H9 (cell line): ENCODE measurements at regions not wholly inside any gene's neighbourhood (a gene's known extent, or its start where the extent isn't known, plus 50 kb on each side); places are given as distances from the start of the nearest gene placed in this dataset.

Experiments
- DNase-seq: peaks from one replicate; pipeline ENCODE4 v3.0.0-alpha.2; 2017
- H2AFZ ChIP-seq: one replicate; pipeline ENCODE4 v1.6.1; 2013; ENCODE audit warnings: mild to moderate bottlenecking, low read length, control low read depth, moderate library complexity
- H2AK5ac ChIP-seq: 2 replicates; pipeline ENCODE4 v1.6.1; 2013; ENCODE audit warnings: low read length, control low read depth, mixed read lengths; ENCODE audit not compliant: insufficient read length
- H2BK120ac ChIP-seq: one replicate; pipeline ENCODE4 v1.6.1; 2013; ENCODE audit warnings: low read depth, mild to moderate bottlenecking, low read length, control low read depth, inconsistent platforms; ENCODE audit not compliant: poor library complexity, severe bottlenecking
- H2BK12ac ChIP-seq: 2 replicates; pipeline ENCODE4 v1.6.1; 2013; ENCODE audit warnings: low read length, control low read depth, mixed read lengths, low read depth; ENCODE audit not compliant: insufficient read length
- H2BK15ac ChIP-seq: 2 replicates; pipeline ENCODE4 v1.6.1; 2013; ENCODE audit warnings: low read depth, low read length, control low read depth
- H2BK20ac ChIP-seq: one replicate; pipeline ENCODE4 v1.6.1; 2013; ENCODE audit warnings: low read depth, mild to moderate bottlenecking, low read length, control low read depth, inconsistent platforms; ENCODE audit not compliant: poor library complexity, severe bottlenecking
- H2BK5ac ChIP-seq: 2 replicates; pipeline ENCODE4 v1.6.1; 2013; ENCODE audit warnings: low read length, control low read depth, mixed read lengths; ENCODE audit not compliant: insufficient read length
- H3K14ac ChIP-seq: 2 replicates; pipeline ENCODE4 v1.6.1; 2013; ENCODE audit warnings: low read length, control low read depth; ENCODE audit not compliant: insufficient read depth
- H3K18ac ChIP-seq: 2 replicates; pipeline ENCODE4 v1.6.1; 2013; ENCODE audit warnings: low read depth, mild to moderate bottlenecking, mixed read lengths, low read length, control low read depth; ENCODE audit not compliant: insufficient read length
- H3K23ac ChIP-seq: 2 replicates; pipeline ENCODE4 v1.6.1; 2013; ENCODE audit warnings: low read length, control low read depth, mixed read lengths, low read depth; ENCODE audit not compliant: insufficient read length
- H3K23me2 ChIP-seq: 2 replicates; pipeline ENCODE4 v1.6.1; 2013; ENCODE audit warnings: low read depth, mild to moderate bottlenecking, mixed read lengths, low read length, control low read depth; ENCODE audit not compliant: insufficient read length, poor library complexity, severe bottlenecking
- H3K27ac ChIP-seq: 2 replicates; pipeline ENCODE4 v1.5.1; 2013; ENCODE audit warnings: low read length, control low read depth, mixed read lengths, low read depth; ENCODE audit not compliant: insufficient read length
- H3K27me3 ChIP-seq: 2 replicates; pipeline ENCODE4 v1.6.1; 2013; ENCODE audit warnings: low read length, control low read depth, inconsistent platforms; ENCODE audit not compliant: insufficient read depth
- H3K4ac ChIP-seq: 2 replicates; pipeline ENCODE4 v1.6.1; 2013; ENCODE audit warnings: low read depth, mild to moderate bottlenecking, control low read depth, inconsistent platforms, low read length, moderate library complexity
- H3K4me1 ChIP-seq: 2 replicates; pipeline ENCODE4 v1.6.1; 2013; ENCODE audit warnings: low read length, control low read depth, inconsistent platforms; ENCODE audit not compliant: insufficient read depth
- H3K4me2 ChIP-seq: 2 replicates; pipeline ENCODE4 v1.6.1; 2013; ENCODE audit warnings: low read length, control low read depth, mixed read lengths; ENCODE audit not compliant: insufficient read length, insufficient read depth
- H3K56ac ChIP-seq: 2 replicates; pipeline ENCODE4 v1.6.1; 2013; ENCODE audit warnings: low read depth, mild to moderate bottlenecking, mixed read lengths, low read length, control low read depth; ENCODE audit not compliant: insufficient read length
- H3K79me1 ChIP-seq: 2 replicates; pipeline ENCODE4 v1.6.1; 2013; ENCODE audit warnings: low read depth, mild to moderate bottlenecking, moderate library complexity, low read length, control low read depth, inconsistent platforms; ENCODE audit not compliant: insufficient read depth, poor library complexity, severe bottlenecking
- H3K79me2 ChIP-seq: 2 replicates; pipeline ENCODE4 v1.6.1; 2013; ENCODE audit warnings: low read length, control low read depth, inconsistent platforms; ENCODE audit not compliant: insufficient read depth
- H3K9ac ChIP-seq: 2 replicates; pipeline ENCODE4 v1.6.1; 2013; ENCODE audit warnings: low read length, control low read depth, mixed read lengths; ENCODE audit not compliant: insufficient read length; ENCODE audit errors: extremely low read depth
- H3K9me3 ChIP-seq: one replicate; pipeline ENCODE4 v1.6.1; 2013; ENCODE audit warnings: low read depth, low read length, inconsistent platforms; ENCODE audit not compliant: control insufficient read depth
- H3T11ph ChIP-seq: one replicate; pipeline ENCODE4 v1.6.1; 2013; ENCODE audit warnings: mild to moderate bottlenecking, low read length, control low read depth, inconsistent platforms
- H4K20me1 ChIP-seq: one replicate; pipeline ENCODE4 v1.6.1; 2013; ENCODE audit not compliant: control insufficient read depth, insufficient read length, insufficient read depth
- H4K5ac ChIP-seq: 2 replicates; pipeline ENCODE4 v1.6.1; 2013; ENCODE audit warnings: low read depth, mild to moderate bottlenecking, mixed read lengths, low read length, control low read depth; ENCODE audit not compliant: insufficient read length
- H4K8ac ChIP-seq: replicated peaks from 2 replicates; pipeline ENCODE4 v1.6.1; 2013; ENCODE audit warnings: low read length, control low read depth, mixed read lengths, low read depth; ENCODE audit not compliant: insufficient read length
- H4K91ac ChIP-seq: 2 replicates; pipeline ENCODE4 v1.6.1; 2013; ENCODE audit warnings: low read depth, mild to moderate bottlenecking, moderate library complexity, mixed read lengths, low read length, control low read depth; ENCODE audit not compliant: insufficient read length
- H3K27ac Mint-ChIP-seq, 3 experiments: 2 replicates in 2 of 3; 3 replicates in 1 of 3; pipeline ENCODE4 v1.8.0; 2020 to 2021; ENCODE audit warnings: mixed read lengths in 3 of 3, mild to moderate bottlenecking in 1 of 3, moderate library complexity in 1 of 3
- H3K27me3 Mint-ChIP-seq: 2 replicates; pipeline ENCODE4 v1.8.0; 2021; ENCODE audit warnings: low read depth, mild to moderate bottlenecking, moderate library complexity, mixed read lengths
- H3K36me3 Mint-ChIP-seq, 3 experiments: 2 replicates in 2 of 3; 3 replicates in 1 of 3; pipeline ENCODE4 v1.8.0; 2020 to 2021; ENCODE audit warnings: low read depth in 3 of 3, mixed read lengths in 3 of 3; ENCODE audit not compliant: insufficient read depth in 1 of 3
- H3K4me1 Mint-ChIP-seq, 2 experiments: 2 replicates each; pipeline ENCODE4 v1.8.0; 2020; ENCODE audit warnings: mixed read lengths in 2 of 2
- H3K4me3 Mint-ChIP-seq, 2 experiments: 2 replicates in 1 of 2; 3 replicates in 1 of 2; pipeline ENCODE4 v1.8.0; 2020 to 2021; ENCODE audit warnings: mild to moderate bottlenecking in 2 of 2, mixed read lengths in 2 of 2, moderate library complexity in 1 of 2
- H3K9me3 Mint-ChIP-seq, 2 experiments: 2 replicates in 1 of 2; 3 replicates in 1 of 2; pipeline ENCODE4 v1.8.0; 2020; ENCODE audit warnings: mild to moderate bottlenecking in 2 of 2, mixed read lengths in 2 of 2, moderate library complexity in 1 of 2
- WGBS: extraction: QIAGEN DNeasy Blood & Tissue Kit; methylation state at CpG from one replicate; pipeline ENCODE4 v1.1.7; 2013; ENCODE audit warnings: missing lambda C conversion rate, low lambda C conversion rate, mixed read lengths; ENCODE audit not compliant: insufficient read length; ENCODE audit errors: extremely low coverage; 5-methylcytosine and 5-hydroxymethylcytosine counted together
- TF ChIP-seq, protein P1 (sequence below): fragments of 200-600 bp; sonication (generic); conservative IDR thresholded peaks from 3 replicates; pipeline ENCODE4 v1.8.0; 2021; ENCODE audit warnings: antibody characterized with exemption, mild to moderate bottlenecking

DNA sequence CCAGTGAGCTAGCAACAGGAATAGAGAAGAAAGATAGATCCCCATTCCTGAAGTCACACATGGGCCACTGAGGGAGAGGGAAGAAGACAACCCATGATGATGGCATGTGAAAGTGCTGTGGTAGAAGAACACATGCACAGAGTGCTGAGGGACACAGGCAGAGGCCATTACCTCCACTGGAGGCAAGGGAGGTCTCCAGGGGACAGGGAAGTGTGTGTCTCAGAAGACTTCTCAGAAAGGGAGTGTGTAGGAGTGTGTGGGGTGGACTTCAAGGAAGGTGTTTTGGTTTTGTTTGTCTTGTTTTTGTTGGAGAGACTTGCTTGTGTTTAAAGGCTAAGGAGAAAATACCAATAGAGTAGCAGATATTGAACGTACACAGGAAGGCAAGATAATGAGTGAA, 77.0 kb upstream of the SMARCA2 start:
- Histone ChIP-seq H2BK5ac (no peak overlapping the region), H4K5ac (no peak overlapping the region), H3K9ac (no peak overlapping the region), H2AK5ac (no peak overlapping the region), H3T11ph (no peak overlapping the region), H2AFZ (no peak overlapping the region), H3K23me2 (no peaks in the 10 kb centered on the region), H2BK15ac (no peak overlapping the region), H2BK120ac (no peak overlapping the region), H4K91ac (no peak overlapping the region), H3K18ac (no peak overlapping the region), H3K4me2 (no peak overlapping the region), H3K9me3 (no peaks in the 10 kb centered on the region), H3K56ac (no peak overlapping the region), H3K4ac (no peak overlapping the region), H4K20me1 (no peaks in the 10 kb centered on the region), H3K23ac (no peak overlapping the region), H3K27ac (no peak overlapping the region), H4K8ac (no peak overlapping the region), H3K79me1 (no peaks in the 10 kb centered on the region), H3K27me3 (no peaks in the 10 kb centered on the region), H2BK12ac (no peak overlapping the region), H3K14ac (no peak overlapping the region), H3K79me2 (no peaks in the 10 kb centered on the region), H2BK20ac (no peak overlapping the region), H3K4me1 (no peaks in the 10 kb centered on the region; the same call in 1 of the 2 replicates)
- peaks cover 0 to 3% (median 0%) of the 10 kb centered on the region in 3 experiments; a peak in 1 of 7 replicates for H3K36me3 Mint-ChIP-seq
- DNase-seq = no peak
- 0 out of 4 replicates have a peak, but pooled peaks cover 0 to 3% of the 10 kb centered on the region in 2 experiments for H3K4me1 Mint-ChIP-seq
- H3K9me3 Mint-ChIP-seq = peaks cover 0 to 4% of the 10 kb centered on the region in 2 experiments; a peak in 4 of 5 replicates
- H3K4me3 Mint-ChIP-seq = no peak overlapping the region
- TF ChIP-seq, protein P1, sequence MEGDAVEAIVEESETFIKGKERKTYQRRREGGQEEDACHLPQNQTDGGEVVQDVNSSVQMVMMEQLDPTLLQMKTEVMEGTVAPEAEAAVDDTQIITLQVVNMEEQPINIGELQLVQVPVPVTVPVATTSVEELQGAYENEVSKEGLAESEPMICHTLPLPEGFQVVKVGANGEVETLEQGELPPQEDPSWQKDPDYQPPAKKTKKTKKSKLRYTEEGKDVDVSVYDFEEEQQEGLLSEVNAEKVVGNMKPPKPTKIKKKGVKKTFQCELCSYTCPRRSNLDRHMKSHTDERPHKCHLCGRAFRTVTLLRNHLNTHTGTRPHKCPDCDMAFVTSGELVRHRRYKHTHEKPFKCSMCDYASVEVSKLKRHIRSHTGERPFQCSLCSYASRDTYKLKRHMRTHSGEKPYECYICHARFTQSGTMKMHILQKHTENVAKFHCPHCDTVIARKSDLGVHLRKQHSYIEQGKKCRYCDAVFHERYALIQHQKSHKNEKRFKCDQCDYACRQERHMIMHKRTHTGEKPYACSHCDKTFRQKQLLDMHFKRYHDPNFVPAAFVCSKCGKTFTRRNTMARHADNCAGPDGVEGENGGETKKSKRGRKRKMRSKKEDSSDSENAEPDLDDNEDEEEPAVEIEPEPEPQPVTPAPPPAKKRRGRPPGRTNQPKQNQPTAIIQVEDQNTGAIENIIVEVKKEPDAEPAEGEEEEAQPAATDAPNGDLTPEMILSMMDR = no peak
- no CpG with 5 or more reads among the region's 1 CpG for WGBS
- H3K27me3 Mint-ChIP-seq = peaks cover 6% of the 10 kb centered on the region
- no peak overlapping the region for H3K27ac Mint-ChIP-seq
